ENCODE measurements at regions not wholly inside any gene's neighbourhood (a gene's known extent, or its start where the extent isn't known, plus 50 kb on each side); places are given as distances from the start of the nearest gene placed in this dataset.

- no peak for ATAC-seq
- TF ChIP-seq ZFP30 (CRISPR knock-in tag; IDR thresholded peaks at IDR 0.05) = no peak
- no peak for TF ChIP-seq PPARA (CRISPR knock-in tag; IDR thresholded peaks at IDR 0.05; ENCODE audit: borderline replicate concordance)
- TF ChIP-seq CSRNP3 (CRISPR knock-in tag; IDR thresholded peaks at IDR 0.05) = no peak
- no peak for TF ChIP-seq ZC3H10 (CRISPR knock-in tag; IDR thresholded peaks at IDR 0.05)
- no peak for TF ChIP-seq ESRRG (CRISPR knock-in tag; IDR thresholded peaks at IDR 0.05)
- no peak for TF ChIP-seq ZNF70 (CRISPR knock-in tag; IDR thresholded peaks at IDR 0.05)
- no peak for TF ChIP-seq TOX (CRISPR knock-in tag; IDR thresholded peaks at IDR 0.05; ENCODE audit: borderline replicate concordance)
- TF ChIP-seq TSHZ2 (CRISPR knock-in tag; IDR thresholded peaks at IDR 0.05) = no peak
- TF ChIP-seq GLIS3 (CRISPR knock-in tag; IDR thresholded peaks at IDR 0.05) = no peak
- TF ChIP-seq CREB5 (CRISPR knock-in tag; IDR thresholded peaks at IDR 0.05; ENCODE audit: low read depth) = no peak
- no peak for TF ChIP-seq SNAI2 (CRISPR knock-in tag; IDR thresholded peaks at IDR 0.05)
Observed at GRCh38 chr16:9680019-9680655, 502.1 kb downstream of the GRIN2A start.

GRCh38 chr16:9680968-9681367, 501.3 kb downstream of the GRIN2A start:
- TF ChIP-seq ZNF565 (CRISPR knock-in tag; conservative IDR thresholded peaks at IDR 0.05; ENCODE audit: low read depth) (no peak), ZC3H10 (CRISPR knock-in tag; IDR thresholded peaks at IDR 0.05) (no peak), PATZ1 (CRISPR knock-in tag; IDR thresholded peaks at IDR 0.05; ENCODE audit: borderline replicate concordance) (no peak), RARB (CRISPR knock-in tag; IDR thresholded peaks at IDR 0.05) (no peak), TSHZ2 (CRISPR knock-in tag; IDR thresholded peaks at IDR 0.05) (no peak), GLIS3 (CRISPR knock-in tag; IDR thresholded peaks at IDR 0.05) (no peak), OSR1 (CRISPR knock-in tag; IDR thresholded peaks at IDR 0.05) (no peak), TOX (CRISPR knock-in tag; IDR thresholded peaks at IDR 0.05; ENCODE audit: borderline replicate concordance) (no peak), ARNTL (CRISPR knock-in tag; IDR thresholded peaks at IDR 0.05; ENCODE audit: borderline replicate concordance, low read depth) (no peak), TCF4 (CRISPR knock-in tag; IDR thresholded peaks at IDR 0.05; ENCODE audit: borderline replicate concordance) (no peak), ESRRG (CRISPR knock-in tag; IDR thresholded peaks at IDR 0.05) (no peak), ZFP3 (CRISPR knock-in tag; IDR thresholded peaks at IDR 0.05) (no peak), ISL1 (CRISPR knock-in tag; IDR thresholded peaks at IDR 0.05) (no peak), ZFP30 (CRISPR knock-in tag; IDR thresholded peaks at IDR 0.05) (no peak), ZNF70 (CRISPR knock-in tag; IDR thresholded peaks at IDR 0.05) (no peak), SNAI2 (CRISPR knock-in tag; IDR thresholded peaks at IDR 0.05) (no peak), CSDC2 (CRISPR knock-in tag; IDR thresholded peaks at IDR 0.05) (no peak), CREB5 (CRISPR knock-in tag; IDR thresholded peaks at IDR 0.05; ENCODE audit: low read depth) (no peak), BACH2 (CRISPR knock-in tag; IDR thresholded peaks at IDR 0.05; ENCODE audit: borderline replicate concordance) (no peak), CSRNP3 (CRISPR knock-in tag; IDR thresholded peaks at IDR 0.05) (no peak)
- no peak for ATAC-seq

All from SK-N-SH treated with all-trans-retinoic acid at 6 μM for 48 hours (cell line).